Endothelial cell of umbilical vein (primary cell): ENCODE measurements at regions not wholly inside any gene's neighbourhood (a gene's known extent, or its start where the extent isn't known, plus 50 kb on each side); places are given as distances from the start of the nearest gene placed in this dataset.

Source experiments
- BruUV-seq: library from RNA; stranded (reverse); fragments of 400-500 nt; replicated peaks from 2 replicates; lab custom pipeline; 2021; lab: Mats Ljungman, UMichigan
- CTCF ChIA-PET: fragments of 300-600, 350-600 bp; sonication (Branson Sonifier 250); formaldehyde crosslinking; loops from one replicate; lab custom pipeline; 2021; ENCODE audit warnings: antibody characterized with exemption, inconsistent platforms; lab: Charles Lee
- POLR2A ChIA-PET: fragments of 300-600, 350-600 bp; sonication (Branson Sonifier 250); formaldehyde crosslinking; loops from one replicate; lab custom pipeline; 2021; ENCODE audit warnings: antibody characterized with exemption, inconsistent platforms; lab: Charles Lee
- DNase-seq: peaks from one replicate; pipeline ENCODE4 v3.0.0-alpha.2; 2011; ENCODE audit warnings: low read depth, low spot score
- FAIRE-seq: peaks from 2 replicates; lab custom pipeline; 2011; peaks lifted over from hg19 to GRCh38; lab: Jason Lieb, UNC
- H2AFZ ChIP-seq: 2 replicates; pipeline ENCODE4 v1.6.0; 2012; ENCODE audit warnings: low read depth, low read length, control low read depth, inconsistent platforms
- H3K27ac ChIP-seq: 2 replicates; pipeline ENCODE4 v1.5.1; 2011; ENCODE audit warnings: low read depth, mild to moderate bottlenecking, control low read depth, low read length, moderate library complexity; ENCODE audit not compliant: insufficient read depth
- H3K27me3 ChIP-seq, 2 experiments: 2 replicates each; pipeline versions ENCODE4 v1.6.0 to v1.6.1; 2011; ENCODE audit warnings: low read length in 2 of 2, mixed read lengths in 1 of 2; ENCODE audit not compliant: control insufficient read depth in 2 of 2, insufficient read depth in 2 of 2
- H3K36me3 ChIP-seq, 2 experiments: 2 replicates in 1 of 2; 3 replicates in 1 of 2; pipeline ENCODE4 v1.5.1; 2011; ENCODE audit warnings: low read length in 2 of 2, mild to moderate bottlenecking in 1 of 2, moderate library complexity in 1 of 2; ENCODE audit not compliant: control insufficient read depth in 2 of 2, insufficient read depth in 2 of 2; ENCODE audit errors: extremely low read depth in 1 of 2
- H3K4me1 ChIP-seq: 3 replicates; pipeline ENCODE4 v1.5.1; 2011; ENCODE audit warnings: mild to moderate bottlenecking, low read length; ENCODE audit not compliant: control insufficient read depth, insufficient read depth; ENCODE audit errors: extremely low read depth
- H3K4me2 ChIP-seq: 2 replicates; pipeline ENCODE4 v1.6.1; 2011; ENCODE audit warnings: low read length, control low read depth, mixed read lengths; ENCODE audit not compliant: insufficient read depth
- H3K4me3 ChIP-seq, 3 experiments: fragments of 200-600 bp in 1 of 3; sonication (generic), shearing (Covaris generic) in 1 of 3; replicated peaks in 1 of 3; 2 replicates each; pipeline ENCODE4 v1.5.1; 2011 to 2016; ENCODE audit warnings: control low read depth in 3 of 3, low read length in 3 of 3, mild to moderate bottlenecking in 2 of 3, inconsistent platforms in 1 of 3, low read depth in 1 of 3, moderate library complexity in 1 of 3; ENCODE audit not compliant: insufficient read depth in 1 of 3
- H3K79me2 ChIP-seq: 2 replicates; pipeline ENCODE4 v1.6.0; 2012; ENCODE audit warnings: low read length, inconsistent platforms; ENCODE audit not compliant: control insufficient read depth, insufficient read depth
- H3K9ac ChIP-seq: replicated peaks from 2 replicates; pipeline ENCODE3; 2011; ENCODE audit warnings: low read length, control low read depth; ENCODE audit not compliant: insufficient read depth; ENCODE audit errors: extremely low read depth
- H3K9me1 ChIP-seq: replicated peaks from 3 replicates; pipeline ENCODE4 v1.6.0; 2011; ENCODE audit warnings: mild to moderate bottlenecking, low read length; ENCODE audit not compliant: control insufficient read depth, insufficient read depth; ENCODE audit errors: extremely low read depth
- H3K9me3 ChIP-seq: replicated peaks from 2 replicates; pipeline ENCODE4 v1.5.1; 2012; ENCODE audit warnings: low read length, inconsistent platforms; ENCODE audit not compliant: control insufficient read depth, insufficient read depth
- H4K20me1 ChIP-seq: replicated peaks from 2 replicates; pipeline ENCODE3; 2011; ENCODE audit warnings: mild to moderate bottlenecking, low read length; ENCODE audit not compliant: control insufficient read depth, insufficient read depth; ENCODE audit errors: extremely low read depth
- EZH2 ChIP-seq: IDR thresholded peaks from 2 replicates; pipeline ENCODE4 v1.6.1; 2012; ENCODE audit warnings: borderline replicate concordance, low read depth, mild to moderate bottlenecking, moderate library complexity, low read length, inconsistent platforms; ENCODE audit not compliant: severe bottlenecking
- FOS ChIP-seq: IDR thresholded peaks from 2 replicates; pipeline ENCODE4 v1.6.1; 2011; ENCODE audit warnings: mild to moderate bottlenecking, low read length, moderate library complexity, borderline replicate concordance; ENCODE audit not compliant: insufficient read depth
- GATA2 ChIP-seq: IDR thresholded peaks from 2 replicates; pipeline ENCODE4 v1.7.0; 2011; ENCODE audit warnings: low read depth, mild to moderate bottlenecking, moderate library complexity, mixed read lengths, low read length; ENCODE audit not compliant: insufficient read length, insufficient read depth
- JUN ChIP-seq: IDR thresholded peaks from 2 replicates; pipeline ENCODE4 v1.6.1; 2011; ENCODE audit warnings: borderline replicate concordance, low read depth; ENCODE audit not compliant: insufficient read length, insufficient read depth
- MYC ChIP-seq: IDR thresholded peaks from one replicate; pipeline ENCODE4 v1.6.1; 2011; ENCODE audit warnings: mild to moderate bottlenecking, low read depth, low read length
- POLR2A ChIP-seq: IDR thresholded peaks from 2 replicates; pipeline ENCODE4 v1.6.1; 2012; ENCODE audit warnings: low read depth, mild to moderate bottlenecking, control low read depth, low read length
- POLR2AphosphoS5 ChIP-seq: IDR thresholded peaks from 2 replicates; pipeline ENCODE4 v1.6.1; 2012; ENCODE audit warnings: low read depth, mild to moderate bottlenecking, control low read depth, low read length, moderate library complexity; ENCODE audit not compliant: insufficient read depth
- dilution Hi-C: fragments of 300-500 bp; cut with MboI; formaldehyde crosslinking; loops from one replicate; pipeline ENCODE4 v1.15.0; 2019; ENCODE audit warnings: low sequenced_read_pairs; ENCODE audit not compliant: extremely low pct_ligation_motif_present
- intact Hi-C: fragments of 100-400 bp; cut with micrococcal nuclease; formaldehyde crosslinking; loops from one replicate; pipeline ENCODE4 v1.10.0; 2022
- TF ChIP-seq, protein P1 (sequence below), 2 donors: IDR thresholded peaks; 1 replicate in 1 of 2; 2 replicates in 1 of 2; pipeline ENCODE4 v1.5.1; 2011; ENCODE audit warnings: low read length in 2 of 2, mild to moderate bottlenecking in 2 of 2, moderate library complexity in 2 of 2, control low read depth in 1 of 2, inconsistent platforms in 1 of 2, low read depth in 1 of 2; ENCODE audit not compliant: insufficient read depth in 1 of 2; ENCODE audit errors: extremely low read depth in 1 of 2
- TF ChIP-seq, protein P2 (sequence below): IDR thresholded peaks from 2 replicates; pipeline ENCODE4 v1.6.1; 2011; ENCODE audit not compliant: insufficient read depth, insufficient read length

DNA sequence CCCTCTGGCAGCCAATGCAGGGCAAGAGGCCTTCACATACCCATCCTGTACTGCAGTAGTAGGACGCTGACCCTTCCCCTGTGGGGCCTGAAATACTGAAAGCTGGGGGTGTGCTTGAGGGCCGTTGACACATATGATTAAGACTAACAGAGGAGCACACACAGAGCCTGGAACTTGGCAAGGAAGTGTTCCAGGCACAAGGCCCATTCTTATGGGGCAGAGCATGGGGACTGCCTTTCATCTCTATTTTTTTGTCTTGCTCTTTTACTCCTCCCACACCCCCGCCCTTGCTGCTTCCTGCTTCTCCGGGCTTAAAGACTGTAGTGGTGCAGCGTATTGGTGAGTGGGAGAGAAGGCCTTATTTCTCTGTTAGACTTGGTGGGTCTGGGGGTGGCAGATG, 137.4 kb downstream of the BACH1 start:
- TF ChIP-seq MYC: no peak
- TF ChIP-seq FOS: no peak
- TF ChIP-seq POLR2AphosphoS5: no peak
- TF ChIP-seq, protein P1, sequence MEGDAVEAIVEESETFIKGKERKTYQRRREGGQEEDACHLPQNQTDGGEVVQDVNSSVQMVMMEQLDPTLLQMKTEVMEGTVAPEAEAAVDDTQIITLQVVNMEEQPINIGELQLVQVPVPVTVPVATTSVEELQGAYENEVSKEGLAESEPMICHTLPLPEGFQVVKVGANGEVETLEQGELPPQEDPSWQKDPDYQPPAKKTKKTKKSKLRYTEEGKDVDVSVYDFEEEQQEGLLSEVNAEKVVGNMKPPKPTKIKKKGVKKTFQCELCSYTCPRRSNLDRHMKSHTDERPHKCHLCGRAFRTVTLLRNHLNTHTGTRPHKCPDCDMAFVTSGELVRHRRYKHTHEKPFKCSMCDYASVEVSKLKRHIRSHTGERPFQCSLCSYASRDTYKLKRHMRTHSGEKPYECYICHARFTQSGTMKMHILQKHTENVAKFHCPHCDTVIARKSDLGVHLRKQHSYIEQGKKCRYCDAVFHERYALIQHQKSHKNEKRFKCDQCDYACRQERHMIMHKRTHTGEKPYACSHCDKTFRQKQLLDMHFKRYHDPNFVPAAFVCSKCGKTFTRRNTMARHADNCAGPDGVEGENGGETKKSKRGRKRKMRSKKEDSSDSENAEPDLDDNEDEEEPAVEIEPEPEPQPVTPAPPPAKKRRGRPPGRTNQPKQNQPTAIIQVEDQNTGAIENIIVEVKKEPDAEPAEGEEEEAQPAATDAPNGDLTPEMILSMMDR (IDR thresholded peaks at IDR 0.05; ENCODE audit: extremely low read depth in 1 of 2, insufficient read depth in 1 of 2, low read depth in 1 of 2, low read length in 2 of 2): no peak
- no peak for TF ChIP-seq GATA2
- no peak for TF ChIP-seq EZH2
- no peak for TF ChIP-seq POLR2A
- TF ChIP-seq, protein P2, sequence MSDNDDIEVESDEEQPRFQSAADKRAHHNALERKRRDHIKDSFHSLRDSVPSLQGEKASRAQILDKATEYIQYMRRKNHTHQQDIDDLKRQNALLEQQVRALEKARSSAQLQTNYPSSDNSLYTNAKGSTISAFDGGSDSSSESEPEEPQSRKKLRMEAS: no peak
- no peak for TF ChIP-seq JUN
- Histone ChIP-seq H2AFZ (no peak overlapping the region), H3K9me3 (no peaks in the 10 kb centered on the region), H3K79me2 (no peaks in the 10 kb centered on the region), H3K9ac (no peak overlapping the region), H4K20me1 (no peaks in the 10 kb centered on the region), H3K36me3 (no peaks in the 10 kb centered on the region), H3K27ac (no peak overlapping the region), H3K4me2 (no peak overlapping the region), H3K4me1 (no peaks in the 10 kb centered on the region), H3K9me1 (no peaks in the 10 kb centered on the region), H3K4me3 (no peak overlapping the region), H3K27me3 (no peaks in the 10 kb centered on the region)
- ChIA-PET CTCF (no interaction called here), POLR2A (no interaction called here)
- no TSS peak for BruUV-seq
- no peak for FAIRE-seq
- dilution Hi-C loops: no loop called here
- intact Hi-C loops: no loop called here
- no peak for DNase-seq
